CD14-positive monocyte (primary cell): ENCODE measurements at regions not wholly inside any gene's neighbourhood (a gene's known extent, or its start where the extent isn't known, plus 50 kb on each side); places are given as distances from the start of the nearest gene placed in this dataset.

Source experiments
- DNase-seq, 3 donors: peaks; one replicate each; pipeline ENCODE4 v3.0.0-alpha.2; 2011 to 2022
- H2AFZ ChIP-seq: 2 replicates; pipeline ENCODE4 v1.6.0; 2012; ENCODE audit warnings: mild to moderate bottlenecking, low read depth, low read length, inconsistent platforms; ENCODE audit not compliant: insufficient read depth, poor library complexity, severe bottlenecking
- H3K27ac ChIP-seq, 2 donors: 1 replicate in 1 of 2; 2 replicates in 1 of 2; pipeline ENCODE4 v1.5.1; 2012 to 2013; ENCODE audit warnings: low read length in 2 of 2, control low read depth in 1 of 2, inconsistent platforms in 1 of 2, low read depth in 1 of 2, mild to moderate bottlenecking in 1 of 2
- H3K27me3 ChIP-seq, 2 donors: one replicate each; pipeline versions ENCODE4 v1.6.0 to v1.6.1; 2011 to 2013; ENCODE audit warnings: low read length in 2 of 2; ENCODE audit not compliant: control insufficient read depth in 2 of 2, insufficient read depth in 2 of 2
- H3K36me3 ChIP-seq, 2 donors: replicated peaks in 1 of 2; 1 replicate in 1 of 2; 2 replicates in 1 of 2; pipeline versions ENCODE4 v1.5.1 to v1.6.1; 2012 to 2013; ENCODE audit warnings: low read length in 2 of 2, control low read depth in 1 of 2, inconsistent platforms in 1 of 2, mild to moderate bottlenecking in 1 of 2; ENCODE audit not compliant: insufficient read depth in 2 of 2, control insufficient read depth in 1 of 2
- H3K4me1 ChIP-seq, 2 donors: 1 replicate in 1 of 2; 2 replicates in 1 of 2; pipeline versions ENCODE4 v1.5.1 to v1.6.1; 2012 to 2013; ENCODE audit warnings: low read length in 2 of 2, control low read depth in 1 of 2, inconsistent platforms in 1 of 2, mild to moderate bottlenecking in 1 of 2, moderate library complexity in 1 of 2; ENCODE audit not compliant: insufficient read depth in 2 of 2, control insufficient read depth in 1 of 2
- H3K4me2 ChIP-seq: replicated peaks from 2 replicates; pipeline ENCODE3; 2012; ENCODE audit warnings: low read length, moderate library complexity, mild to moderate bottlenecking; ENCODE audit not compliant: poor library complexity, severe bottlenecking; ENCODE audit errors: extremely low read depth
- H3K4me3 ChIP-seq, 3 experiments: fragments of 200-600 bp in 1 of 3; sonication (generic) in 1 of 3; replicated peaks in 1 of 3; 1 replicate in 2 of 3; 2 replicates in 1 of 3; pipeline ENCODE4 v1.5.1; 2011 to 2013; ENCODE audit warnings: low read length in 3 of 3, mild to moderate bottlenecking in 3 of 3, control low read depth in 2 of 3, low read depth in 2 of 3, inconsistent platforms in 1 of 3, moderate library complexity in 1 of 3
- H3K79me2 ChIP-seq: 2 replicates; pipeline ENCODE4 v1.6.0; 2012; ENCODE audit warnings: mild to moderate bottlenecking, control low read depth, inconsistent platforms, low read length, moderate library complexity; ENCODE audit not compliant: insufficient read depth
- H3K9ac ChIP-seq: 2 replicates; pipeline ENCODE4 v1.6.0; 2017; ENCODE audit warnings: low read length, mild to moderate bottlenecking; ENCODE audit not compliant: insufficient read depth, poor library complexity, severe bottlenecking
- H3K9me3 ChIP-seq, 2 donors: replicated peaks in 1 of 2; 1 replicate in 1 of 2; 2 replicates in 1 of 2; pipeline versions ENCODE4 v1.5.1 to v1.6.1; 2012 to 2013; ENCODE audit warnings: low read length in 2 of 2, control low read depth in 1 of 2; ENCODE audit not compliant: control insufficient read depth in 1 of 2, insufficient read depth in 1 of 2
- H4K20me1 ChIP-seq: 2 replicates; pipeline ENCODE4 v1.6.0; 2012; ENCODE audit warnings: mild to moderate bottlenecking, low read length, control low read depth, moderate library complexity; ENCODE audit not compliant: insufficient read depth
- H3K27ac Mint-ChIP-seq, 7 donors: one replicate each; pipeline ENCODE4 v1.8.0; 2020; ENCODE audit warnings: mild to moderate bottlenecking in 7 of 7, mixed read lengths in 7 of 7, moderate library complexity in 6 of 7, inconsistent platforms in 2 of 7
- H3K27me3 Mint-ChIP-seq, 3 donors: one replicate each; pipeline ENCODE4 v1.8.0; 2021 to 2022; ENCODE audit warnings: low read depth in 3 of 3, mild to moderate bottlenecking in 3 of 3, mixed read lengths in 3 of 3, moderate library complexity in 3 of 3, inconsistent platforms in 1 of 3
- H3K36me3 Mint-ChIP-seq, 2 donors: one replicate each; pipeline ENCODE4 v1.8.0; 2020; ENCODE audit warnings: mixed read lengths in 2 of 2, inconsistent platforms in 1 of 2, mild to moderate bottlenecking in 1 of 2
- H3K4me1 Mint-ChIP-seq: one replicate; pipeline ENCODE4 v1.8.0; 2020; ENCODE audit warnings: mild to moderate bottlenecking, mixed read lengths
- H3K4me3 Mint-ChIP-seq, 2 donors: one replicate each; pipeline ENCODE4 v1.8.0; 2020; ENCODE audit warnings: mild to moderate bottlenecking in 2 of 2, mixed read lengths in 2 of 2, moderate library complexity in 1 of 2
- H3K9me3 Mint-ChIP-seq, 7 donors: one replicate each; pipeline ENCODE4 v1.8.0; 2020 to 2022; ENCODE audit warnings: mixed read lengths in 7 of 7, mild to moderate bottlenecking in 6 of 7, moderate library complexity in 6 of 7, inconsistent platforms in 2 of 7
- WGBS: methylation state at CpG from one replicate; pipeline ENCODE4 v1.1.5; 2013; ENCODE audit warnings: missing lambda C conversion rate; ENCODE audit not compliant: insufficient coverage; 5-methylcytosine and 5-hydroxymethylcytosine counted together
- intact Hi-C, 2 donors: fragments of 100-400 bp; cut with micrococcal nuclease; formaldehyde crosslinking; loops; one replicate each; pipeline versions ENCODE4 v1.15.0 to v1.15.1; 2023
- TF ChIP-seq, protein P1 (sequence below): fragments of 200-600 bp; IDR thresholded peaks from one replicate; pipeline ENCODE4 v1.8.0; 2022; ENCODE audit warnings: antibody characterized with exemption, mild to moderate bottlenecking

DNA sequence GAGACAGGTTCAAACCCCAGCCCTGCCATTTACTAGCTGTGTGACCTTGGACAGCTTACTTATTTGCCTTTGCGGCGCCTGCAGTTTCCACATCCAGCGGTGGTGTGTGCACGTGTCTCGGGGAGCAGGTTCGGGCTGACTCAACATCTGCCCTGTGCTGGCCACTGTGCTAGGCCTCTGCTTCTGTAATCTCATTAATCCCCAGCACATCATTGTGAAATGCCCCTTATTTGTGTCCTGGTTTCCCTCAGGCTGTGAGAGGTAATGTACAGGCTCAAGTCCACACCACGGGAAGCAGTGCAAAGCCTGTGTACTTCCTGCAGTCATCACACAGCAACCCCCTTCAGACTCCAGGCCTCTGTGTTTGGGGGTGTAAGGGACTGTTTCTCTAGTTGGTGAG is 285.7 kb downstream of the RPS24 start:
- WGBS: 66% methylated on average over 4 of the region's 7 CpGs

DNA sequence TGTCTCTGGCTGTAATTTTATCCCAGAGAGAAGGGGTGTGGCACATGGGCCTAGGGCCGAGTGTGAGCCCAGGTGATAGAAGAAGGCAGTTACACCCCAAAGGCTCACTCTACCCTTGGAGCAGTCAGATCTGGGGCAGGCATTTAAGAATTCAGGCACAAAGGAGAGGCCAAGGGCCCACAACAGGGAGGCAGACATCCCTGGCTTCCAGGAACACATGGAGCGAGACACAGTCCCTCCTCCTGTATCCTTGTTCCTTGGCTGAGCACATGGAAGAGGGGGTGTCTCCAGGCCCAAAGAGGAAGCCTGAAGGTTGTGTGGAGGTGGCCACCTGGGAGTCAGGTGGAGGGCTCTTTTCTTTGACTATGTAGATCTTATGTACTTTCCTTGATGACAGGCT is 286.2 kb downstream of the RPS24 start:
- Histone ChIP-seq H3K4me2 (no peak overlapping the region), H3K9me3 (no peaks in the 10 kb centered on the region), H3K79me2 (no peaks in the 10 kb centered on the region), H3K27me3 (no peaks in the 10 kb centered on the region), H2AFZ (no peak overlapping the region), H3K36me3 (no peaks in the 10 kb centered on the region), H3K27ac (no peak overlapping the region), H3K9ac (no peak overlapping the region), H4K20me1 (no peaks in the 10 kb centered on the region), H3K4me1 (no peaks in the 10 kb centered on the region), H3K4me3 (no peak overlapping the region)
- WGBS: no CpG with 5 or more reads among the region's 2 CpGs
- intact Hi-C loops: no loop called here
- Mint-ChIP-seq H3K4me3 (no peak overlapping the region), H3K27me3 (peaks cover 0 to 6% (median 3%) of the 10 kb centered on the region in 3 donors), H3K4me1 (no peaks in the 10 kb centered on the region), H3K9me3 (peaks cover 0 to 8% (median 3%) of the 10 kb centered on the region in 7 donors), H3K27ac (no peak overlapping the region), H3K36me3 (no peaks in the 10 kb centered on the region)
- TF ChIP-seq, protein P1, sequence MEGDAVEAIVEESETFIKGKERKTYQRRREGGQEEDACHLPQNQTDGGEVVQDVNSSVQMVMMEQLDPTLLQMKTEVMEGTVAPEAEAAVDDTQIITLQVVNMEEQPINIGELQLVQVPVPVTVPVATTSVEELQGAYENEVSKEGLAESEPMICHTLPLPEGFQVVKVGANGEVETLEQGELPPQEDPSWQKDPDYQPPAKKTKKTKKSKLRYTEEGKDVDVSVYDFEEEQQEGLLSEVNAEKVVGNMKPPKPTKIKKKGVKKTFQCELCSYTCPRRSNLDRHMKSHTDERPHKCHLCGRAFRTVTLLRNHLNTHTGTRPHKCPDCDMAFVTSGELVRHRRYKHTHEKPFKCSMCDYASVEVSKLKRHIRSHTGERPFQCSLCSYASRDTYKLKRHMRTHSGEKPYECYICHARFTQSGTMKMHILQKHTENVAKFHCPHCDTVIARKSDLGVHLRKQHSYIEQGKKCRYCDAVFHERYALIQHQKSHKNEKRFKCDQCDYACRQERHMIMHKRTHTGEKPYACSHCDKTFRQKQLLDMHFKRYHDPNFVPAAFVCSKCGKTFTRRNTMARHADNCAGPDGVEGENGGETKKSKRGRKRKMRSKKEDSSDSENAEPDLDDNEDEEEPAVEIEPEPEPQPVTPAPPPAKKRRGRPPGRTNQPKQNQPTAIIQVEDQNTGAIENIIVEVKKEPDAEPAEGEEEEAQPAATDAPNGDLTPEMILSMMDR: no peak
- no peak for DNase-seq

More for the DNA sequence above, 285.7 kb downstream of the RPS24 start:
- no peak overlapping the region for H3K4me2 ChIP-seq
- H3K27me3 ChIP-seq: no peaks in the 10 kb centered on the region
- Mint-ChIP-seq H3K36me3 (no peaks in the 10 kb centered on the region), H3K4me1 (no peaks in the 10 kb centered on the region), H3K27me3 (peaks cover 0 to 4% (median 3%) of the 10 kb centered on the region in 3 donors), H3K4me3 (no peak overlapping the region), H3K27ac (no peak overlapping the region), H3K9me3 (peaks cover 0 to 8% (median 0%) of the 10 kb centered on the region in 7 donors)
- no peak for DNase-seq
- no peaks in the 10 kb centered on the region for H4K20me1 ChIP-seq
- H3K79me2 ChIP-seq: no peaks in the 10 kb centered on the region
- H3K9ac ChIP-seq: no peak overlapping the region
- intact Hi-C loops: no loop called here
- no peaks in the 10 kb centered on the region for H3K9me3 ChIP-seq
- no peaks in the 10 kb centered on the region for H3K4me1 ChIP-seq
- no peak overlapping the region for H3K27ac ChIP-seq
- H3K4me3 ChIP-seq: no peak overlapping the region
- H2AFZ ChIP-seq: no peak overlapping the region
- H3K36me3 ChIP-seq: no peaks in the 10 kb centered on the region
- TF ChIP-seq, protein P1: no peak
